SH-SY5Y (cell line): ENCODE measurements at regions not wholly inside any gene's neighbourhood (a gene's known extent, or its start where the extent isn't known, plus 50 kb on each side); places are given as distances from the start of the nearest gene placed in this dataset.

Experiments
- GATA2 ChIP-seq: IDR thresholded peaks from 2 replicates; pipeline ENCODE4 v1.6.1; 2011; ENCODE audit warnings: mild to moderate bottlenecking, low read depth, low read length
- GATA3 ChIP-seq: IDR thresholded peaks from 2 replicates; pipeline ENCODE4 v1.6.1; 2011; ENCODE audit warnings: low read depth, mild to moderate bottlenecking, low read length, moderate library complexity

- TF ChIP-seq GATA2 (no peak), GATA3 (no peak)
These were observed 1802.2 kb upstream of the ACO1 start for GRCh38 chr9:30582240-30582639.
